ENCODE measurements at regions not wholly inside any gene's neighbourhood (a gene's known extent, or its start where the extent isn't known, plus 50 kb on each side); places are given as distances from the start of the nearest gene placed in this dataset.

- no peak for DNase-seq
- Histone ChIP-seq H3K4me3 (ENCODE audit: low read length) (no peak overlapping the region), H3K36me3 (ENCODE audit: insufficient read depth, low read length) (no peaks in the 10 kb centered on the region), H3K79me2 (ENCODE audit: low read length) (no peaks in the 10 kb centered on the region), H3K4me2 (ENCODE audit: low read depth, low read length, poor library complexity, severe bottlenecking) (no peak overlapping the region), H3K9me3 (ENCODE audit: low read length) (no peaks in the 10 kb centered on the region), H3K27me3 (ENCODE audit: low read length) (no peaks in the 10 kb centered on the region), H3K4me1 (ENCODE audit: low read length) (no peaks in the 10 kb centered on the region), H3K9me2 (replicated peaks; ENCODE audit: insufficient read depth, low read length) (no peaks in the 10 kb centered on the region), H3K27ac (ENCODE audit: low read length) (no peak overlapping the region), H3K9ac (ENCODE audit: low read length) (no peak overlapping the region), H4K20me1 (ENCODE audit: insufficient read depth, low read depth, low read length) (no peaks in the 10 kb centered on the region), H2AFZ (ENCODE audit: low read length) (no peak overlapping the region)
These were observed 96.8 kb downstream of the FBXO4 start for GRCh38 chr5:42021923-42022322.

- no peak for DNase-seq
- H4K20me1 ChIP-seq (ENCODE audit: insufficient read depth, low read depth, low read length) = no peaks in the 10 kb centered on the region
- H3K27me3 ChIP-seq (ENCODE audit: low read length) = no peaks in the 10 kb centered on the region
- no peaks in the 10 kb centered on the region for H3K4me1 ChIP-seq (ENCODE audit: low read length)
- no peak overlapping the region for H3K9ac ChIP-seq (ENCODE audit: low read length)
- H3K36me3 ChIP-seq (ENCODE audit: insufficient read depth, low read length) = no peaks in the 10 kb centered on the region
- H3K4me3 ChIP-seq (ENCODE audit: low read length) = no peak overlapping the region
- no peak overlapping the region for H2AFZ ChIP-seq (ENCODE audit: low read length)
- no peaks in the 10 kb centered on the region for H3K79me2 ChIP-seq (ENCODE audit: low read length)
- no peaks in the 10 kb centered on the region for H3K9me2 ChIP-seq (replicated peaks; ENCODE audit: insufficient read depth, low read length)
- no peak overlapping the region for H3K4me2 ChIP-seq (ENCODE audit: low read depth, low read length, poor library complexity, severe bottlenecking)
- H3K27ac ChIP-seq (ENCODE audit: low read length) = no peak overlapping the region
- no peaks in the 10 kb centered on the region for H3K9me3 ChIP-seq (ENCODE audit: low read length)
These were observed 97.4 kb downstream of the FBXO4 start for GRCh38 chr5:42022383-42022972.

DNA sequence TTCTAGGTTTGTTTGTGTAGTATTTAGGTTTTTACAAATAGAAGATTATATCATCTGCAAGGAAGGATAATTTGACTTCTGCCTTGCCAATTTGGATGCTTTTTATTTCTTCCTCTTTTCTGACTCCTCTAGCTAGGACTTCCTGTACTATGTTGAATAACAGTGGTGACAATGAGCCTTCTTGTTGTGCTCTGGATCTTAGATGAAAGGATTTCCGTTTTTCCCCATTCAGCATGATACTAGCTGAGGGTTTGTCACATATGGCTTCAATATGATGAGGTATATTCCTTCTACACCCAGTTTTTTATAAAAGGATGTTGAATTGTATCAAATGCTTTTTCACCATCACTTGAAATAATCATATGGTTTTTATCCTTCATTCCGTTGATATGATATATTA lies 101.4 kb downstream of the FBXO4 start:
- H3K27me3 ChIP-seq (ENCODE audit: low read length) = no peaks in the 10 kb centered on the region

DNA sequence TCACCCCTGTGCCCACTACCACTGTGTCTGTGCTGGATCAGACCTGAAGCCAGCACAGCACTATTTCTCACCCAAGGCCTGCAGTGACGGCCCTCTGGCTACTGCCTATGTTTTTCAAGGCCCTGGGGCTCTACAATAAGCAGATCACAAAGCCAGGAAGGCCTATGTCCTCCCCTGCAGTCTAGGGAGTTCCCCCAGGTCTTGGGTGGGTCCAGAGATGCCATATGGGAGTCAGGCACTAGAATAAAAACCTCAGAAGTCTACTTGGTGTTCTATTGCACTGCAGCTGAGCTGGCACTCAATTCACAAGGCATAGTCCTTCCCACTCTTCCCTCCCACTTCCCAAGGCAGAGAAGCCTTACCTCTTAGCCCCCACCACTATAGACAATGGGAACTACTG lies 107.1 kb downstream of the FBXO4 start:
- DNase-seq = no peak
- H3K4me3 ChIP-seq (ENCODE audit: low read length) = no peak overlapping the region
- H3K36me3 ChIP-seq (ENCODE audit: insufficient read depth, low read length) = no peaks in the 10 kb centered on the region
- no peaks in the 10 kb centered on the region for H3K9me2 ChIP-seq (replicated peaks; ENCODE audit: insufficient read depth, low read length)
- H3K9ac ChIP-seq (ENCODE audit: low read length) = no peak overlapping the region
- H3K9me3 ChIP-seq (ENCODE audit: low read length) = no peaks in the 10 kb centered on the region
- H4K20me1 ChIP-seq (ENCODE audit: insufficient read depth, low read depth, low read length) = no peaks in the 10 kb centered on the region
- H3K27me3 ChIP-seq (ENCODE audit: low read length) = no peaks in the 10 kb centered on the region
- no peaks in the 10 kb centered on the region for H3K4me1 ChIP-seq (ENCODE audit: low read length)
- H3K4me2 ChIP-seq (ENCODE audit: low read depth, low read length, poor library complexity, severe bottlenecking) = no peak overlapping the region
- no peak overlapping the region for H2AFZ ChIP-seq (ENCODE audit: low read length)
- H3K79me2 ChIP-seq (ENCODE audit: low read length) = no peaks in the 10 kb centered on the region
- H3K27ac ChIP-seq (ENCODE audit: low read length) = no peak overlapping the region

More for the DNA sequence above, 101.4 kb downstream of the FBXO4 start:
- Histone ChIP-seq H3K4me3 (ENCODE audit: low read length) (no peak overlapping the region), H3K9me3 (ENCODE audit: low read length) (no peaks in the 10 kb centered on the region), H3K27ac (ENCODE audit: low read length) (no peak overlapping the region), H3K4me1 (ENCODE audit: low read length) (no peaks in the 10 kb centered on the region), H2AFZ (ENCODE audit: low read length) (no peak overlapping the region), H3K9ac (ENCODE audit: low read length) (no peak overlapping the region), H3K9me2 (replicated peaks; ENCODE audit: insufficient read depth, low read length) (no peaks in the 10 kb centered on the region), H3K79me2 (ENCODE audit: low read length) (no peaks in the 10 kb centered on the region), H3K36me3 (ENCODE audit: insufficient read depth, low read length) (no peaks in the 10 kb centered on the region), H4K20me1 (ENCODE audit: insufficient read depth, low read depth, low read length) (no peaks in the 10 kb centered on the region), H3K4me2 (ENCODE audit: low read depth, low read length, poor library complexity, severe bottlenecking) (no peak overlapping the region)
- DNase-seq = no peak

- no peaks in the 10 kb centered on the region for H3K79me2 ChIP-seq (ENCODE audit: low read length)
- no peaks in the 10 kb centered on the region for H4K20me1 ChIP-seq (ENCODE audit: insufficient read depth, low read depth, low read length)
- H2AFZ ChIP-seq (ENCODE audit: low read length) = no peak overlapping the region
- no peaks in the 10 kb centered on the region for H3K9me3 ChIP-seq (ENCODE audit: low read length)
- H3K4me1 ChIP-seq (ENCODE audit: low read length) = no peaks in the 10 kb centered on the region
- no peak overlapping the region for H3K27ac ChIP-seq (ENCODE audit: low read length)
- no peak for DNase-seq
- no peak overlapping the region for H3K9ac ChIP-seq (ENCODE audit: low read length)
- H3K27me3 ChIP-seq (ENCODE audit: low read length) = no peaks in the 10 kb centered on the region
- H3K9me2 ChIP-seq (replicated peaks; ENCODE audit: insufficient read depth, low read length) = no peaks in the 10 kb centered on the region
- no peak overlapping the region for H3K4me3 ChIP-seq (ENCODE audit: low read length)
- no peaks in the 10 kb centered on the region for H3K36me3 ChIP-seq (ENCODE audit: insufficient read depth, low read length)
- no peak overlapping the region for H3K4me2 ChIP-seq (ENCODE audit: low read depth, low read length, poor library complexity, severe bottlenecking)
These were observed 110.4 kb downstream of the FBXO4 start for GRCh38 chr5:42035526-42035925.

GRCh38 chr5:42036379-42036778 lies 111.3 kb downstream of the FBXO4 start:
- Histone ChIP-seq H3K9ac (ENCODE audit: low read length) (no peak overlapping the region), H3K27me3 (ENCODE audit: low read length) (no peaks in the 10 kb centered on the region), H3K4me3 (ENCODE audit: low read length) (no peak overlapping the region), H3K9me2 (replicated peaks; ENCODE audit: insufficient read depth, low read length) (no peaks in the 10 kb centered on the region), H3K4me1 (ENCODE audit: low read length) (no peaks in the 10 kb centered on the region), H3K9me3 (ENCODE audit: low read length) (no peaks in the 10 kb centered on the region), H2AFZ (ENCODE audit: low read length) (no peak overlapping the region), H4K20me1 (ENCODE audit: insufficient read depth, low read depth, low read length) (no peaks in the 10 kb centered on the region), H3K27ac (ENCODE audit: low read length) (no peak overlapping the region), H3K79me2 (ENCODE audit: low read length) (no peaks in the 10 kb centered on the region), H3K36me3 (ENCODE audit: insufficient read depth, low read length) (no peaks in the 10 kb centered on the region), H3K4me2 (ENCODE audit: low read depth, low read length, poor library complexity, severe bottlenecking) (no peak overlapping the region)
- DNase-seq = no peak

DNA sequence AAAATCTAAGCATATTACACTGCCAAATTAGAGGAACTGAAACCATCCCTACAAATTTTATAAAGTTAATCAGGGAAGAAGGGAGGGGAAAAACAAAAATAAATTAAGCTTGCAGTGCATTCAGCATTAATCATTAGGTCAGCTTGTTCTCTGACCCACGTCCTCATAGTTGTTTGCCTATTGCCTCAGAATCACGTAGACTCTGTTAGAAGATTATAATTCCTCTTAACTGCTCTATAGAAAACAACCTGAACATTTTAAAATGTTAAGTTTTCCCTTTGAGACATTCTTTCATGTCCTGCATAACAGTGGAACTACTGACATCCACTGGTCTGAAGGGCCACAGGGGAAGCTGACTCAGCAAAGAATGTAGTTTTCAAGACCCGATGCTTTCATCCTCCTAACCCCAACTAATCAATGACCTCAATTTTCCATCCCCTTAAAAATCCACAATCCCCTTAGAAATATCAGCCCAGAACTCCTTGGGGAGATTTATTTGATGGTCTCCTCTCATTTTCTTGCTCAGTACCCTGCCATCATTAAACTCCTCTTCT lies 112.4 kb downstream of the FBXO4 start:
- Histone ChIP-seq H3K36me3 (ENCODE audit: insufficient read depth, low read length) (no peaks in the 10 kb centered on the region), H2AFZ (ENCODE audit: low read length) (no peak overlapping the region), H3K9me3 (ENCODE audit: low read length) (no peaks in the 10 kb centered on the region), H4K20me1 (ENCODE audit: insufficient read depth, low read depth, low read length) (no peaks in the 10 kb centered on the region), H3K4me3 (ENCODE audit: low read length) (no peak overlapping the region), H3K79me2 (ENCODE audit: low read length) (no peaks in the 10 kb centered on the region), H3K9me2 (replicated peaks; ENCODE audit: insufficient read depth, low read length) (no peaks in the 10 kb centered on the region), H3K27me3 (ENCODE audit: low read length) (no peaks in the 10 kb centered on the region), H3K4me1 (ENCODE audit: low read length) (no peaks in the 10 kb centered on the region), H3K27ac (ENCODE audit: low read length) (no peak overlapping the region), H3K4me2 (ENCODE audit: low read depth, low read length, poor library complexity, severe bottlenecking) (no peak overlapping the region), H3K9ac (ENCODE audit: low read length) (no peak overlapping the region)
- DNase-seq = no peak

DNA sequence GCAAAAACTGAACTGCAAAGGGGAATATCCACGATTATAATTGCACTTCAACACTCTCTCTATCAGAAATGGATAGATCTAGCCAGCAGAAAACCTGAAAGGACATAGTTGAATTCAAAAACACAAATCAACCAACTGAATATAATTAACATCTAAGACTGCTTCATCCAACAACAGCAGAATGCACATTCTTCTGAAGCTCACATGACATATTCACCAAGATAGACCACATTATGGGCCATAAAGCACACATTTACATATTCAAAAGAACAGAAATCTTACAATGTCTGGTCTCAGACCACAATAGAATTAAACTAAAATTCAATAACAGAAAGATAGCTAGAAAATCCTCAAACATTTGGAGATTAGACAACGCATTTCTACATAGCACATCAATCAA lies 118.3 kb downstream of the FBXO4 start:
- H2AFZ ChIP-seq (ENCODE audit: low read length) = no peak overlapping the region
- H3K4me3 ChIP-seq (ENCODE audit: low read length) = no peak overlapping the region
- H3K9me3 ChIP-seq (ENCODE audit: low read length) = no peaks in the 10 kb centered on the region
- H3K9me2 ChIP-seq (replicated peaks; ENCODE audit: insufficient read depth, low read length) = no peaks in the 10 kb centered on the region
- H3K4me2 ChIP-seq (ENCODE audit: low read depth, low read length, poor library complexity, severe bottlenecking) = no peak overlapping the region
- no peaks in the 10 kb centered on the region for H3K4me1 ChIP-seq (ENCODE audit: low read length)
- H3K27me3 ChIP-seq (ENCODE audit: low read length) = no peaks in the 10 kb centered on the region
- H3K79me2 ChIP-seq (ENCODE audit: low read length) = no peaks in the 10 kb centered on the region
- no peaks in the 10 kb centered on the region for H4K20me1 ChIP-seq (ENCODE audit: insufficient read depth, low read depth, low read length)
- no peak for DNase-seq
- H3K9ac ChIP-seq (ENCODE audit: low read length) = no peak overlapping the region
- H3K36me3 ChIP-seq (ENCODE audit: insufficient read depth, low read length) = no peaks in the 10 kb centered on the region
- no peak overlapping the region for H3K27ac ChIP-seq (ENCODE audit: low read length)
